H9 (cell line): ENCODE measurements at regions not wholly inside any gene's neighbourhood (a gene's known extent, or its start where the extent isn't known, plus 50 kb on each side); places are given as distances from the start of the nearest gene placed in this dataset.

Experiments used
- DNase-seq: peaks from one replicate; pipeline ENCODE4 v3.0.0-alpha.2; 2017
- H2AFZ ChIP-seq: one replicate; pipeline ENCODE4 v1.6.1; 2013; ENCODE audit warnings: mild to moderate bottlenecking, low read length, control low read depth, moderate library complexity
- H2AK5ac ChIP-seq: 2 replicates; pipeline ENCODE4 v1.6.1; 2013; ENCODE audit warnings: low read length, control low read depth, mixed read lengths; ENCODE audit not compliant: insufficient read length
- H2BK120ac ChIP-seq: one replicate; pipeline ENCODE4 v1.6.1; 2013; ENCODE audit warnings: low read depth, mild to moderate bottlenecking, low read length, control low read depth, inconsistent platforms; ENCODE audit not compliant: poor library complexity, severe bottlenecking
- H2BK12ac ChIP-seq: 2 replicates; pipeline ENCODE4 v1.6.1; 2013; ENCODE audit warnings: low read length, control low read depth, mixed read lengths, low read depth; ENCODE audit not compliant: insufficient read length
- H2BK15ac ChIP-seq: 2 replicates; pipeline ENCODE4 v1.6.1; 2013; ENCODE audit warnings: low read depth, low read length, control low read depth
- H2BK20ac ChIP-seq: one replicate; pipeline ENCODE4 v1.6.1; 2013; ENCODE audit warnings: low read depth, mild to moderate bottlenecking, low read length, control low read depth, inconsistent platforms; ENCODE audit not compliant: poor library complexity, severe bottlenecking
- H2BK5ac ChIP-seq: 2 replicates; pipeline ENCODE4 v1.6.1; 2013; ENCODE audit warnings: low read length, control low read depth, mixed read lengths; ENCODE audit not compliant: insufficient read length
- H3K14ac ChIP-seq: 2 replicates; pipeline ENCODE4 v1.6.1; 2013; ENCODE audit warnings: low read length, control low read depth; ENCODE audit not compliant: insufficient read depth
- H3K18ac ChIP-seq: 2 replicates; pipeline ENCODE4 v1.6.1; 2013; ENCODE audit warnings: low read depth, mild to moderate bottlenecking, mixed read lengths, low read length, control low read depth; ENCODE audit not compliant: insufficient read length
- H3K23ac ChIP-seq: 2 replicates; pipeline ENCODE4 v1.6.1; 2013; ENCODE audit warnings: low read length, control low read depth, mixed read lengths, low read depth; ENCODE audit not compliant: insufficient read length
- H3K23me2 ChIP-seq: 2 replicates; pipeline ENCODE4 v1.6.1; 2013; ENCODE audit warnings: low read depth, mild to moderate bottlenecking, mixed read lengths, low read length, control low read depth; ENCODE audit not compliant: insufficient read length, poor library complexity, severe bottlenecking
- H3K27ac ChIP-seq: 2 replicates; pipeline ENCODE4 v1.5.1; 2013; ENCODE audit warnings: low read length, control low read depth, mixed read lengths, low read depth; ENCODE audit not compliant: insufficient read length
- H3K27me3 ChIP-seq: 2 replicates; pipeline ENCODE4 v1.6.1; 2013; ENCODE audit warnings: low read length, control low read depth, inconsistent platforms; ENCODE audit not compliant: insufficient read depth
- H3K4ac ChIP-seq: 2 replicates; pipeline ENCODE4 v1.6.1; 2013; ENCODE audit warnings: low read depth, mild to moderate bottlenecking, control low read depth, inconsistent platforms, low read length, moderate library complexity
- H3K4me1 ChIP-seq: 2 replicates; pipeline ENCODE4 v1.6.1; 2013; ENCODE audit warnings: low read length, control low read depth, inconsistent platforms; ENCODE audit not compliant: insufficient read depth
- H3K4me2 ChIP-seq: 2 replicates; pipeline ENCODE4 v1.6.1; 2013; ENCODE audit warnings: low read length, control low read depth, mixed read lengths; ENCODE audit not compliant: insufficient read length, insufficient read depth
- H3K56ac ChIP-seq: 2 replicates; pipeline ENCODE4 v1.6.1; 2013; ENCODE audit warnings: low read depth, mild to moderate bottlenecking, mixed read lengths, low read length, control low read depth; ENCODE audit not compliant: insufficient read length
- H3K79me1 ChIP-seq: 2 replicates; pipeline ENCODE4 v1.6.1; 2013; ENCODE audit warnings: low read depth, mild to moderate bottlenecking, moderate library complexity, low read length, control low read depth, inconsistent platforms; ENCODE audit not compliant: insufficient read depth, poor library complexity, severe bottlenecking
- H3K79me2 ChIP-seq: 2 replicates; pipeline ENCODE4 v1.6.1; 2013; ENCODE audit warnings: low read length, control low read depth, inconsistent platforms; ENCODE audit not compliant: insufficient read depth
- H3K9ac ChIP-seq: 2 replicates; pipeline ENCODE4 v1.6.1; 2013; ENCODE audit warnings: low read length, control low read depth, mixed read lengths; ENCODE audit not compliant: insufficient read length; ENCODE audit errors: extremely low read depth
- H3K9me3 ChIP-seq: one replicate; pipeline ENCODE4 v1.6.1; 2013; ENCODE audit warnings: low read depth, low read length, inconsistent platforms; ENCODE audit not compliant: control insufficient read depth
- H3T11ph ChIP-seq: one replicate; pipeline ENCODE4 v1.6.1; 2013; ENCODE audit warnings: mild to moderate bottlenecking, low read length, control low read depth, inconsistent platforms
- H4K20me1 ChIP-seq: one replicate; pipeline ENCODE4 v1.6.1; 2013; ENCODE audit not compliant: control insufficient read depth, insufficient read length, insufficient read depth
- H4K5ac ChIP-seq: 2 replicates; pipeline ENCODE4 v1.6.1; 2013; ENCODE audit warnings: low read depth, mild to moderate bottlenecking, mixed read lengths, low read length, control low read depth; ENCODE audit not compliant: insufficient read length
- H4K8ac ChIP-seq: replicated peaks from 2 replicates; pipeline ENCODE4 v1.6.1; 2013; ENCODE audit warnings: low read length, control low read depth, mixed read lengths, low read depth; ENCODE audit not compliant: insufficient read length
- H4K91ac ChIP-seq: 2 replicates; pipeline ENCODE4 v1.6.1; 2013; ENCODE audit warnings: low read depth, mild to moderate bottlenecking, moderate library complexity, mixed read lengths, low read length, control low read depth; ENCODE audit not compliant: insufficient read length
- H3K27ac Mint-ChIP-seq, 3 experiments: 2 replicates in 2 of 3; 3 replicates in 1 of 3; pipeline ENCODE4 v1.8.0; 2020 to 2021; ENCODE audit warnings: mixed read lengths in 3 of 3, mild to moderate bottlenecking in 1 of 3, moderate library complexity in 1 of 3
- H3K27me3 Mint-ChIP-seq: 2 replicates; pipeline ENCODE4 v1.8.0; 2021; ENCODE audit warnings: low read depth, mild to moderate bottlenecking, moderate library complexity, mixed read lengths
- H3K36me3 Mint-ChIP-seq, 3 experiments: 2 replicates in 2 of 3; 3 replicates in 1 of 3; pipeline ENCODE4 v1.8.0; 2020 to 2021; ENCODE audit warnings: low read depth in 3 of 3, mixed read lengths in 3 of 3; ENCODE audit not compliant: insufficient read depth in 1 of 3
- H3K4me1 Mint-ChIP-seq, 2 experiments: 2 replicates each; pipeline ENCODE4 v1.8.0; 2020; ENCODE audit warnings: mixed read lengths in 2 of 2
- H3K4me3 Mint-ChIP-seq, 2 experiments: 2 replicates in 1 of 2; 3 replicates in 1 of 2; pipeline ENCODE4 v1.8.0; 2020 to 2021; ENCODE audit warnings: mild to moderate bottlenecking in 2 of 2, mixed read lengths in 2 of 2, moderate library complexity in 1 of 2
- H3K9me3 Mint-ChIP-seq, 2 experiments: 2 replicates in 1 of 2; 3 replicates in 1 of 2; pipeline ENCODE4 v1.8.0; 2020; ENCODE audit warnings: mild to moderate bottlenecking in 2 of 2, mixed read lengths in 2 of 2, moderate library complexity in 1 of 2
- CTCF ChIP-seq: fragments of 200-600 bp; sonication (generic); conservative IDR thresholded peaks from 3 replicates; pipeline ENCODE4 v1.8.0; 2021; ENCODE audit warnings: antibody characterized with exemption, mild to moderate bottlenecking
- WGBS: extraction: QIAGEN DNeasy Blood & Tissue Kit; methylation state at CpG from one replicate; pipeline ENCODE4 v1.1.7; 2013; ENCODE audit warnings: missing lambda C conversion rate, low lambda C conversion rate, mixed read lengths; ENCODE audit not compliant: insufficient read length; ENCODE audit errors: extremely low coverage; 5-methylcytosine and 5-hydroxymethylcytosine counted together

DNA sequence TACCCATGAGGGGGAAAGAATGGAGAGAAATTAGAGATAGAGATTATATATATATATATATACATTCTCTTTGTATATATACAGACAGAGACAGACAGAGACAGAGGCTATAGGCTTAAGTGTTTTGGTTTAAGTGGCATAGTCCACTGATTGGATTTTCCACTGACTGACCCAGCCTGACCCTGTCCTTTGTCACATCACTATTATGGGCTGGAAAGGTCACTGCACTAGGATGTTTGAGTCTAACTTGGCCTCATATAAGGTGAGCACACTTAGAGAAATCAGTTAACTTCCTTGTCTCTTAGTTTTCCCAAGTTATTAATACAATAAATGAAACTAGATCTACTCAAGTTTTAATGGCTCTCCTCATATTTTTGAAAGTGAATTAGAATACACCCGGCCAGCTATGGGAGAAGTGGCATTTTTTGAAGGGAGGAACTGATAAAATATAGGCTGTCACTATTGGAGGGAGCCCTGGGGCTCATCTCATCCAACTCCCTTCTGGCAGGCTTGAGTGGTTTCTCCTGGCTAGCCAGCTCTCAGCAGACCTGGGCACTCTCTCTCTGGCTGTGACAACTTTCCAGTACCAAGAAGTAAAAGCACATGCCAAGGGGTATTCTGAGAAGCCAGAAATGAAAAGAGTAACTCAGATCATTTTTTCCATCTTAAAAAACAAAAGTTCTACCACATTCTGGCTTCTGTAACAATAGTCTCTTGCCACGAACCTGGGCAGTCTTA, 455.6 kb upstream of the ANKRD30A start:
- Histone ChIP-seq H3K9me3 (no peaks in the 10 kb centered on the region), H3K14ac (no peak overlapping the region), H4K8ac (no peak overlapping the region), H2AK5ac (no peak overlapping the region), H3K27me3 (no peaks in the 10 kb centered on the region), H4K91ac (no peak overlapping the region), H3K4me1 (no peaks in the 10 kb centered on the region), H3K27ac (no peak overlapping the region), H3K23me2 (no peaks in the 10 kb centered on the region), H2AFZ (no peak overlapping the region), H2BK15ac (no peak overlapping the region), H3K23ac (no peak overlapping the region), H4K20me1 (no peaks in the 10 kb centered on the region), H2BK120ac (no peak overlapping the region), H2BK5ac (no peak overlapping the region), H3K4me2 (no peak overlapping the region), H3K18ac (no peak overlapping the region), H3K79me1 (no peaks in the 10 kb centered on the region), H3K9ac (no peak overlapping the region), H3K4ac (no peak overlapping the region), H2BK12ac (no peak overlapping the region), H2BK20ac (no peak overlapping the region), H4K5ac (no peak overlapping the region), H3T11ph (no peak overlapping the region), H3K56ac (no peak overlapping the region), H3K79me2 (no peaks in the 10 kb centered on the region)
- Mint-ChIP-seq H3K27ac (no peak overlapping the region), H3K4me1 (no peaks in the 10 kb centered on the region), H3K9me3 (peaks cover 0 to under 1% of the 10 kb centered on the region in 2 experiments; a peak in 2 of 5 replicates), H3K36me3 (no peaks in the 10 kb centered on the region), H3K27me3 (no peaks in the 10 kb centered on the region), H3K4me3 (no peak overlapping the region)
- TF ChIP-seq CTCF: no peak
- no CpG with 5 or more reads among the region's 2 CpGs for WGBS
- DNase-seq: no peak
